Colonic mucosa (tissue), 4 donors: ENCODE measurements at regions not wholly inside any gene's neighbourhood (a gene's known extent, or its start where the extent isn't known, plus 50 kb on each side); places are given as distances from the start of the nearest gene placed in this dataset.
A peak's percentile ranks its signal among the peaks of the same experiment; 100 is the strongest.

Experiments used
- DNase-seq: peaks from one replicate; pipeline ENCODE4 v3.0.0-alpha.2; 2020
- H3K27ac ChIP-seq: fragments of 200-600 bp; one replicate; pipeline ENCODE4 v1.8.0; 2021
- H3K27me3 ChIP-seq: fragments of 200-600 bp; one replicate; pipeline ENCODE4 v1.8.0; 2021
- H3K36me3 ChIP-seq: fragments of 200-600 bp; one replicate; pipeline ENCODE4 v1.8.0; 2021
- H3K4me1 ChIP-seq: fragments of 200-600 bp; one replicate; pipeline ENCODE4 v1.8.0; 2021; ENCODE audit warnings: mild to moderate bottlenecking
- H3K4me3 ChIP-seq: fragments of 200-600 bp; one replicate; pipeline ENCODE4 v1.8.0; 2021
- H3K9ac ChIP-seq, 2 donors: one replicate each; pipeline ENCODE4 v1.7.0; 2013; ENCODE audit warnings: control low read depth in 2 of 2, low read depth in 2 of 2, low read length in 2 of 2
- H3K9me3 ChIP-seq: fragments of 200-600 bp; one replicate; pipeline ENCODE4 v1.8.0; 2021
- CTCF ChIP-seq: fragments of 200-600 bp; IDR thresholded peaks from one replicate; pipeline ENCODE4 v1.8.0; 2022; ENCODE audit warnings: antibody characterized with exemption, mild to moderate bottlenecking
- intact Hi-C: fragments of 100-400 bp; cut with DNase I; formaldehyde crosslinking; loops from one replicate; pipeline ENCODE4 v1.14.1; 2022
- donor health status: healthy.
- donor health status: DM: no; HTN: no; CAD: no.
- donor health status: DM: no; HTN: no; CAD: no.

- intact Hi-C loops: no loop called here
- Histone ChIP-seq H3K36me3 (no peaks in the 10 kb centered on the region), H3K27me3 (no peaks in the 10 kb centered on the region), H3K9me3 (no peaks in the 10 kb centered on the region), H3K4me3 (no peak overlapping the region), H3K4me1 (peaks cover 19% of the 10 kb centered on the region), H3K9ac (no peak overlapping the region), H3K27ac (no peak overlapping the region)
- no peak for TF ChIP-seq CTCF
- DNase-seq: no peak
These were observed 72.3 kb downstream of the MCFD2 start for GRCh38 chr2:46843316-46843715.

GRCh38 chr2:46842876-46843275 lies 72.7 kb downstream of the MCFD2 start:
- Histone ChIP-seq H3K27me3 (no peaks in the 10 kb centered on the region), H3K4me3 (no peak overlapping the region), H3K9ac (no peak overlapping the region), H3K4me1 (peaks cover 14% of the 10 kb centered on the region), H3K27ac (no peak overlapping the region), H3K9me3 (no peaks in the 10 kb centered on the region), H3K36me3 (no peaks in the 10 kb centered on the region)
- intact Hi-C loops: no loop called here
- DNase-seq: no peak
- no peak for TF ChIP-seq CTCF

- H3K4me1 ChIP-seq: peaks cover 2% of the 10 kb centered on the region
- H3K36me3 ChIP-seq: no peaks in the 10 kb centered on the region
- no peak overlapping the region for H3K9ac ChIP-seq
- DNase-seq: peak; percentile 63
- no peak for TF ChIP-seq CTCF
- no peaks in the 10 kb centered on the region for H3K9me3 ChIP-seq
- no peaks in the 10 kb centered on the region for H3K27me3 ChIP-seq
- no peak overlapping the region for H3K4me3 ChIP-seq
- H3K27ac ChIP-seq: no peak overlapping the region
- intact Hi-C loops: no loop called here
These were observed 74.0 kb downstream of the MCFD2 start for GRCh38 chr2:46841621-46842020.

- Histone ChIP-seq H3K27me3 (no peaks in the 10 kb centered on the region), H3K36me3 (no peaks in the 10 kb centered on the region), H3K9ac (no peak overlapping the region), H3K27ac (no peak overlapping the region), H3K4me3 (no peak overlapping the region), H3K9me3 (no peaks in the 10 kb centered on the region), H3K4me1 (no peaks in the 10 kb centered on the region)
- TF ChIP-seq CTCF: no peak
- DNase-seq: no peak
- intact Hi-C loops: no loop called here
These were observed 76.6 kb downstream of the MCFD2 start for GRCh38 chr2:46839045-46839444.

- DNase-seq: no peak
- H3K27ac ChIP-seq: no peak overlapping the region
- H3K36me3 ChIP-seq: no peaks in the 10 kb centered on the region
- TF ChIP-seq CTCF: no peak
- H3K27me3 ChIP-seq: no peaks in the 10 kb centered on the region
- no peak overlapping the region for H3K4me3 ChIP-seq
- no peaks in the 10 kb centered on the region for H3K9me3 ChIP-seq
- no peaks in the 10 kb centered on the region for H3K4me1 ChIP-seq
- H3K9ac ChIP-seq: no peak overlapping the region
- intact Hi-C loops: no loop called here
These were observed 77.9 kb downstream of the MCFD2 start for GRCh38 chr2:46837704-46838103.

- Histone ChIP-seq H3K4me3 (no peak overlapping the region), H3K4me1 (no peaks in the 10 kb centered on the region), H3K36me3 (no peaks in the 10 kb centered on the region), H3K27ac (no peak overlapping the region), H3K27me3 (no peaks in the 10 kb centered on the region), H3K9ac (no peak overlapping the region), H3K9me3 (no peaks in the 10 kb centered on the region)
- intact Hi-C loops: no loop called here
- TF ChIP-seq CTCF: no peak
- no peak for DNase-seq
These were observed 78.5 kb downstream of the MCFD2 start for GRCh38 chr2:46837112-46837454.
